GM12878 (cell line): ENCODE measurements at regions not wholly inside any gene's neighbourhood (a gene's known extent, or its start where the extent isn't known, plus 50 kb on each side); places are given as distances from the start of the nearest gene placed in this dataset.
A peak's percentile ranks its signal among the peaks of the same experiment; 100 is the strongest.

ENCODE experiments used
- ATAC-seq: fragments of 200-7000 bp; cut with Tn5 transposase; 3 replicates; pipeline ENCODE4 v1.9.1; 2020; ENCODE audit warnings: mild to moderate bottlenecking, moderate library complexity
- BruUV-seq: library from RNA; stranded (reverse); fragments of 400-500 nt; replicated peaks from 2 replicates; lab custom pipeline; 2021; lab: Mats Ljungman, UMichigan
- CTCF ChIA-PET: fragments of 300-600 bp; sonication (Branson Sonifier 250); formaldehyde crosslinking; extraction: SDS; loops from one replicate; lab custom pipeline; 2021; ENCODE audit warnings: inconsistent platforms; lab: Yijun Ruan, JAX
- POLR2A ChIA-PET: fragments of 350-600 bp; formaldehyde crosslinking; extraction: SDS; loops from one replicate; lab custom pipeline; 2021; ENCODE audit warnings: inconsistent platforms; lab: Charles Lee
- RAD21 ChIA-PET: fragments of 300-600 bp; sonication (Branson Sonifier 250); formaldehyde crosslinking; loops from one replicate; lab custom pipeline; 2023; ENCODE audit warnings: antibody characterized with exemption; ENCODE audit not compliant: unreplicated experiment; lab: Charles Lee
- SMC1A ChIA-PET: fragments of 300-600 bp; sonication (Branson Sonifier 250); formaldehyde crosslinking; loops from one replicate; lab custom pipeline; 2023; ENCODE audit not compliant: unreplicated experiment, uncharacterized antibody; lab: Charles Lee
- DNase-seq: peaks from one replicate; pipeline ENCODE4 v3.0.0-alpha.2; 2011; ENCODE audit warnings: low read depth, low spot score
- FAIRE-seq: peaks from 3 replicates; lab custom pipeline; 2011; peaks lifted over from hg19 to GRCh38; lab: Jason Lieb, UNC
- H2AFZ ChIP-seq: 2 replicates; pipeline ENCODE4 v1.6.0; 2011; ENCODE audit warnings: low read depth, low read length, control low read depth; ENCODE audit not compliant: control insufficient read depth
- H3K27ac ChIP-seq: 2 replicates; pipeline ENCODE4 v1.5.1; 2011; ENCODE audit warnings: control low read depth; ENCODE audit not compliant: control insufficient read depth, insufficient read depth
- H3K27me3 ChIP-seq, 2 experiments: replicated peaks in 1 of 2; 2 replicates each; pipeline versions ENCODE4 v1.6.0 to v1.6.1; 2011; ENCODE audit warnings: low read length in 1 of 2; ENCODE audit not compliant: control insufficient read depth in 2 of 2, insufficient read depth in 2 of 2
- H3K36me3 ChIP-seq, 2 experiments: 2 replicates each; pipeline ENCODE4 v1.5.1; 2011; ENCODE audit warnings: low read length in 1 of 2; ENCODE audit not compliant: control insufficient read depth in 2 of 2, insufficient read depth in 2 of 2
- H3K4me1 ChIP-seq: 2 replicates; pipeline ENCODE4 v1.6.1; 2011; ENCODE audit warnings: mild to moderate bottlenecking, low read length, moderate library complexity, mixed read lengths; ENCODE audit not compliant: control insufficient read depth, insufficient read depth
- H3K4me2 ChIP-seq: 2 replicates; pipeline ENCODE4 v1.6.0; 2011; ENCODE audit warnings: control low read depth; ENCODE audit not compliant: control insufficient read depth, insufficient read depth
- H3K4me3 ChIP-seq: fragments of 200-600 bp; sonication (generic); 2 replicates; pipeline ENCODE4 v1.5.1; 2016
- H3K79me2 ChIP-seq: 2 replicates; pipeline ENCODE4 v1.6.0; 2011; ENCODE audit warnings: low read length; ENCODE audit not compliant: control insufficient read depth, insufficient read depth
- H3K9ac ChIP-seq: 2 replicates; pipeline ENCODE4 v1.8.0; 2011; ENCODE audit warnings: low read length, control low read depth, mixed read lengths; ENCODE audit not compliant: control insufficient read depth, insufficient read depth
- H3K9me3 ChIP-seq: replicated peaks from 3 replicates; pipeline ENCODE4 v1.5.1; 2011; ENCODE audit warnings: mild to moderate bottlenecking, low read length; ENCODE audit not compliant: control insufficient read depth, insufficient read depth
- H4K20me1 ChIP-seq: 2 replicates; pipeline ENCODE4 v1.6.0; 2011; ENCODE audit not compliant: control insufficient read depth, insufficient read depth
- ASH2L ChIP-seq: fragments of 300-600, 200-600 bp; sonication (generic); IDR thresholded peaks from 2 replicates; pipeline ENCODE4 v1.6.1; 2017; ENCODE audit warnings: low read depth, mild to moderate bottlenecking, borderline replicate concordance
- BMI1 ChIP-seq: fragments of 450-650 bp; IDR thresholded peaks from 2 replicates; pipeline ENCODE4 v1.6.1; 2016; ENCODE audit warnings: mild to moderate bottlenecking, moderate library complexity, borderline replicate concordance
- CBX5 ChIP-seq: sonication (generic); IDR thresholded peaks from 2 replicates; pipeline ENCODE4 v1.6.1; 2016; ENCODE audit warnings: low read depth, moderate library complexity, mild to moderate bottlenecking, inconsistent platforms
- CREM ChIP-seq: IDR thresholded peaks from 2 replicates; pipeline ENCODE4 v1.6.1; 2014; ENCODE audit warnings: antibody characterized with exemption, low read depth
- EGR1 ChIP-seq, 2 experiments: IDR thresholded peaks; 1 replicate in 1 of 2; 2 replicates in 1 of 2; pipeline ENCODE4 v1.6.1; 2011 to 2012; ENCODE audit warnings: low read depth in 2 of 2, low read length in 2 of 2, borderline replicate concordance in 1 of 2, mild to moderate bottlenecking in 1 of 2, moderate library complexity in 1 of 2
- HDAC2 ChIP-seq: fragments of 200-600 bp; sonication (generic); IDR thresholded peaks from 2 replicates; pipeline ENCODE4 v1.6.1; 2017
- IKZF1 ChIP-seq: fragments of 450-650 bp; conservative IDR thresholded peaks from 2 replicates; pipeline ENCODE4 v1.6.1; 2017; ENCODE audit warnings: antibody characterized with exemption, mild to moderate bottlenecking
- KLF5 ChIP-seq: fragments of 450-650 bp; IDR thresholded peaks from 2 replicates; pipeline ENCODE4 v1.6.1; 2014; ENCODE audit warnings: mild to moderate bottlenecking; ENCODE audit not compliant: partially characterized antibody
- MTA3 ChIP-seq: IDR thresholded peaks from 2 replicates; pipeline ENCODE4 v1.6.1; 2012; ENCODE audit warnings: low read length, inconsistent platforms, borderline replicate concordance
- NBN ChIP-seq: fragments of 450-650 bp; IDR thresholded peaks from 2 replicates; pipeline ENCODE4 v1.6.1; 2016
- NFYA ChIP-seq: IDR thresholded peaks from 2 replicates; pipeline ENCODE4 v1.6.1; 2011; ENCODE audit warnings: low read depth, mild to moderate bottlenecking, low read length, improper control_type of control experiment, borderline replicate concordance
- PAX8 ChIP-seq: fragments of 450-650 bp; IDR thresholded peaks from 2 replicates; pipeline ENCODE4 v1.6.1; 2017; ENCODE audit warnings: mild to moderate bottlenecking, moderate library complexity
- POLR2A ChIP-seq: IDR thresholded peaks from 2 replicates; pipeline ENCODE4 v1.6.1; 2011; ENCODE audit warnings: low read depth, mild to moderate bottlenecking, low read length
- SREBF2 ChIP-seq: IDR thresholded peaks from 2 replicates; pipeline ENCODE4 v1.6.1; 2012; ENCODE audit warnings: mild to moderate bottlenecking, low read length
- TCF12 ChIP-seq: IDR thresholded peaks from 2 replicates; pipeline ENCODE4 v1.6.1; 2011; ENCODE audit warnings: low read depth, mild to moderate bottlenecking, low read length
- WGBS: methylation state at CpG from one replicate; pipeline ENCODE4 v1.1.6; 2016; ENCODE audit warnings: low lambda C conversion rate; ENCODE audit not compliant: insufficient replicate concordance, insufficient coverage; ENCODE audit errors: missing lambda C conversion rate; 5-methylcytosine and 5-hydroxymethylcytosine counted together
- in situ Hi-C: fragments of 300-500 bp; cut with MboI; formaldehyde crosslinking; loops from 9 replicates; pipeline ENCODE4 v1.14.3; 2018; ENCODE audit warnings: mixed read lengths
- intact Hi-C: fragments of 100-400 bp; cut with micrococcal nuclease; formaldehyde crosslinking; loops from one replicate; pipeline ENCODE4 v1.14.2; 2022; ENCODE audit not compliant: unreplicated experiment
- TF ChIP-seq, protein P1 (sequence below): fragments of 450-650 bp; formaldehyde crosslinking; IDR thresholded peaks from 2 replicates; pipeline ENCODE4 v1.5.0; 2022; ENCODE audit warnings: mild to moderate bottlenecking, missing genetic modification characterization
- TF ChIP-seq, protein P2 (sequence below): IDR thresholded peaks from 2 replicates; pipeline ENCODE4 v1.6.1; 2011; ENCODE audit warnings: low read depth, low read length, improper control_type of control experiment, borderline replicate concordance

DNA sequence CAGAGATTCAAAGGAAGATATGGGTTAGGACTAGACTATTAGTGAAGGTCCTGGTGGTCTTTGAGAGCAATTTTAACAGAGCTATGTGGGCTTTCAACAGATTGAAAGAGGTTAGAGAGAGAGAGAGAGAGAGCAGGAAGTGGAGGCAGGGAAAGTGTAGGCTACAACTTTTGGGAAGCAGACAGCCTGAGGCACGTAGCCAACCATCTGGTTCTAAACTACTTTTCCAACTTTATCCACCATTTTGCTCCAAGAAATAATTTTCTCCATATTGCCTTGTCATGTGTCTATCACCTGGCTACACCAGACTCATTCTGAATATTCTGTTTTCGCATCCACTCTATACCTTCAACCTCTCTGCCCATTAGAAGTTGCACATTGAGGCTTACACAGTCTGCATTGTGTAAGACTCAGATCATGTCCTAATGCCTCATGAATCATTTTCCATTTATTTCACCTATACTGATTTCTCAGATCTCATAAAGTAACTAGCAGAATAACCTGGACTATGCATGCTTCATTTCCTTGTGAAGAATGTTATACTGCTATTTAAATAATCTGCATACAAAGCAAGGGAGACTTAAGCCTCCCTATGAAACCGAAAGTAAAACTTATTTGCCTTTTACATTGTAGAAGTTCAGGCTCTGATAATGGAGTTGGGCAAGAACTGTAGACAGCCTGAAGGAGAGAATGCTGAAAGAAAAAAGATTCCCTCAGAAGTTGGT, 235.6 kb downstream of the ELAVL2 start:
- 4% methylated on average over 3 of the region's 3 CpGs for WGBS

DNA sequence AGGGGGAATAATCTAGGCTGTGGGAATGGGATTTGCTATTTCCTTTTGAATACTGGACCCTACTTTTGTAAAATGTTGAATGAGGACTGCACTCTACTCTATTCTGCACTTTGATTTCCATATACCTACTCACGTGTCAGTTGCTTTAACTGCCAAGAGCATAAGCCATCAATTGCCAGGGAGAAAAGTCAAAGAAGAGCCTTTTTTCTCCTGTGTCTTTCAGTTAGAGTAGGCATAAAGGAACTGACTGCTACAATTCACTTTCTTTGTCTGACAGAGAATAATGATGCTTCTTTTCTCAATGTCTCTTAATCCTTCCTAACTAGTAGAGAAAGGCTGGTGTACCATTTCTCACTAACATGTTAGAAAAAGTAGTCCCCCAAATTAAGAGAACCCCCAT, 231.6 kb downstream of the ELAVL2 start:
- ChIA-PET CTCF (interaction anchor here (1.6 kb wide), 1 partner anchor 8 kb away, joined by 5 read pairs; no protein-coding TSS in a partner anchor), POLR2A (no interaction called here), SMC1A (interaction anchor here (1.2 kb wide), 1 partner anchor 12 kb away, joined by 3 read pairs; no protein-coding TSS in a partner anchor), RAD21 (no interaction called here)
- ATAC-seq = no peak
- Histone ChIP-seq H3K4me3 (no peak overlapping the region), H3K36me3 (no peaks in the 10 kb centered on the region), H2AFZ (no peak overlapping the region), H3K9ac (no peak overlapping the region), H3K27ac (no peak overlapping the region), H3K4me1 (no peaks in the 10 kb centered on the region), H4K20me1 (no peaks in the 10 kb centered on the region), H3K9me3 (no peaks in the 10 kb centered on the region), H3K27me3 (no peaks in the 10 kb centered on the region), H3K4me2 (no peak overlapping the region), H3K79me2 (no peaks in the 10 kb centered on the region)
- BruUV-seq = no TSS peak
- in situ Hi-C loops = no loop called here
- intact Hi-C loops = no loop called here
- 47% methylated on average over 1 of the region's 1 CpG for WGBS
- TF ChIP-seq MTA3 (no peak), NBN (no peak), IKZF1 (no peak), BMI1 (no peak), PAX8 (no peak), HDAC2 (no peak), CREM (no peak), POLR2A (no peak), ASH2L (no peak), EGR1 (IDR thresholded peaks at IDR 0.05; ENCODE audit: borderline replicate concordance in 1 of 2, low read depth in 2 of 2, low read length in 2 of 2) (no peak)
- TF ChIP-seq, protein P1, sequence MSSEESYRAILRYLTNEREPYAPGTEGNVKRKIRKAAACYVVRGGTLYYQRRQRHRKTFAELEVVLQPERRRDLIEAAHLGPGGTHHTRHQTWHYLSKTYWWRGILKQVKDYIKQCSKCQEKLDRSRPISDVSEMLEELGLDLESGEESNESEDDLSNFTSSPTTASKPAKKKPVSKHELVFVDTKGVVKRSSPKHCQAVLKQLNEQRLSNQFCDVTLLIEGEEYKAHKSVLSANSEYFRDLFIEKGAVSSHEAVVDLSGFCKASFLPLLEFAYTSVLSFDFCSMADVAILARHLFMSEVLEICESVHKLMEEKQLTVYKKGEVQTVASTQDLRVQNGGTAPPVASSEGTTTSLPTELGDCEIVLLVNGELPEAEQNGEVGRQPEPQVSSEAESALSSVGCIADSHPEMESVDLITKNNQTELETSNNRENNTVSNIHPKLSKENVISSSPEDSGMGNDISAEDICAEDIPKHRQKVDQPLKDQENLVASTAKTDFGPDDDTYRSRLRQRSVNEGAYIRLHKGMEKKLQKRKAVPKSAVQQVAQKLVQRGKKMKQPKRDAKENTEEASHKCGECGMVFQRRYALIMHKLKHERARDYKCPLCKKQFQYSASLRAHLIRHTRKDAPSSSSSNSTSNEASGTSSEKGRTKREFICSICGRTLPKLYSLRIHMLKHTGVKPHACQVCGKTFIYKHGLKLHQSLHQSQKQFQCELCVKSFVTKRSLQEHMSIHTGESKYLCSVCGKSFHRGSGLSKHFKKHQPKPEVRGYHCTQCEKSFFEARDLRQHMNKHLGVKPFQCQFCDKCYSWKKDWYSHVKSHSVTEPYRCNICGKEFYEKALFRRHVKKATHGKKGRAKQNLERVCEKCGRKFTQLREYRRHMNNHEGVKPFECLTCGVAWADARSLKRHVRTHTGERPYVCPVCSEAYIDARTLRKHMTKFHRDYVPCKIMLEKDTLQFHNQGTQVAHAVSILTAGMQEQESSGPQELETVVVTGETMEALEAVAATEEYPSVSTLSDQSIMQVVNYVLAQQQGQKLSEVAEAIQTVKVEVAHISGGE (CRISPR knock-in tag) = no peak
- TF ChIP-seq, protein P2, sequence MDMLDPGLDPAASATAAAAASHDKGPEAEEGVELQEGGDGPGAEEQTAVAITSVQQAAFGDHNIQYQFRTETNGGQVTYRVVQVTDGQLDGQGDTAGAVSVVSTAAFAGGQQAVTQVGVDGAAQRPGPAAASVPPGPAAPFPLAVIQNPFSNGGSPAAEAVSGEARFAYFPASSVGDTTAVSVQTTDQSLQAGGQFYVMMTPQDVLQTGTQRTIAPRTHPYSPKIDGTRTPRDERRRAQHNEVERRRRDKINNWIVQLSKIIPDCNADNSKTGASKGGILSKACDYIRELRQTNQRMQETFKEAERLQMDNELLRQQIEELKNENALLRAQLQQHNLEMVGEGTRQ = no peak
- FAIRE-seq = no peak
- no peak for DNase-seq

More for the DNA sequence above, 235.6 kb downstream of the ELAVL2 start:
- ChIA-PET RAD21 (interaction anchor here (0.6 kb wide), 1 partner anchor 440 kb away, joined by 5 read pairs; no protein-coding TSS in a partner anchor), SMC1A (no interaction called here), POLR2A (no interaction called here), CTCF (no interaction called here)
- TF ChIP-seq SREBF2 (no peak), NBN (no peak), TCF12 (no peak), CBX5 (no peak), KLF5 (no peak), NFYA (no peak)
- no peak for FAIRE-seq
- DNase-seq = no peak
- no peaks in the 10 kb centered on the region for H3K27me3 ChIP-seq
- H3K9ac ChIP-seq = no peak overlapping the region
- intact Hi-C loops = no loop called here
- no peaks in the 10 kb centered on the region for H3K79me2 ChIP-seq
- no peaks in the 10 kb centered on the region for H4K20me1 ChIP-seq
- no peak overlapping the region for H3K4me3 ChIP-seq
- no peaks in the 10 kb centered on the region for H3K4me1 ChIP-seq
- ATAC-seq = peak; percentile 52
- H3K9me3 ChIP-seq = no peaks in the 10 kb centered on the region
- no peaks in the 10 kb centered on the region for H3K36me3 ChIP-seq
- no peak overlapping the region for H3K4me2 ChIP-seq
- no peak overlapping the region for H2AFZ ChIP-seq
- BruUV-seq = no TSS peak
- in situ Hi-C loops = no loop called here
- no peak overlapping the region for H3K27ac ChIP-seq
